Hepatocyte (in vitro differentiated cells): ENCODE measurements at regions not wholly inside any gene's neighbourhood (a gene's known extent, or its start where the extent isn't known, plus 50 kb on each side); places are given as distances from the start of the nearest gene placed in this dataset.

Source experiments
- DNase-seq: peaks from one replicate; pipeline ENCODE4 v3.0.0-alpha.2; 2016; ENCODE audit warnings: low spot score
- H2AFZ ChIP-seq: fragments of 200-600 bp; sonication (generic); 2 replicates; pipeline ENCODE4 v1.6.0; 2016; ENCODE audit warnings: antibody characterized with exemption, mild to moderate bottlenecking
- H3K27ac ChIP-seq: fragments of 200-600 bp; sonication (generic); 2 replicates; pipeline ENCODE4 v1.5.1; 2016; ENCODE audit warnings: mild to moderate bottlenecking
- H3K27me3 ChIP-seq: fragments of 200-600 bp; sonication (generic); 2 replicates; pipeline ENCODE4 v1.6.1; 2016
- H3K36me3 ChIP-seq: fragments of 200-600 bp; sonication (generic); replicated peaks from 2 replicates; pipeline ENCODE4 v1.5.1; 2016; ENCODE audit warnings: low read depth; ENCODE audit not compliant: insufficient read depth
- H3K4me1 ChIP-seq: fragments of 200-600 bp; sonication (generic); 2 replicates; pipeline ENCODE4 v1.5.1; 2016; ENCODE audit warnings: mild to moderate bottlenecking, moderate library complexity; ENCODE audit not compliant: insufficient read depth
- H3K4me2 ChIP-seq: fragments of 200-600 bp; sonication (generic); 2 replicates; pipeline ENCODE4 v1.6.0; 2016
- H3K4me3 ChIP-seq: fragments of 200-600 bp; sonication (generic); 2 replicates; pipeline ENCODE4 v1.5.1; 2016; ENCODE audit warnings: mild to moderate bottlenecking
- H3K79me2 ChIP-seq: fragments of 200-600 bp; sonication (generic); 2 replicates; pipeline ENCODE4 v1.6.0; 2017; ENCODE audit warnings: mild to moderate bottlenecking
- H3K9me2 ChIP-seq: fragments of 200-600 bp; sonication (generic); replicated peaks from 2 replicates; pipeline ENCODE4 v1.6.0; 2017; ENCODE audit warnings: mild to moderate bottlenecking; ENCODE audit not compliant: insufficient read depth
- H3K9me3 ChIP-seq: fragments of 200-600 bp; sonication (generic); 2 replicates; pipeline ENCODE4 v1.5.1; 2016; ENCODE audit warnings: low read depth, mild to moderate bottlenecking
- H4K20me1 ChIP-seq: fragments of 200-600 bp; sonication (generic); 2 replicates; pipeline ENCODE4 v1.6.0; 2016; ENCODE audit warnings: mild to moderate bottlenecking; ENCODE audit not compliant: insufficient read depth, poor library complexity, severe bottlenecking
- EZH2 ChIP-seq: fragments of 200-600 bp; sonication (generic); IDR thresholded peaks from 2 replicates; pipeline ENCODE4 v1.6.1; 2016; ENCODE audit warnings: antibody characterized with exemption, mild to moderate bottlenecking, borderline replicate concordance
- EZH2phosphoT487 ChIP-seq: fragments of 200-600 bp; sonication (generic); IDR thresholded peaks from one replicate; pipeline ENCODE4 v1.6.1; 2018; ENCODE audit warnings: antibody characterized with exemption, mild to moderate bottlenecking, low read depth, moderate library complexity; ENCODE audit not compliant: unreplicated experiment, severe bottlenecking
- WGBS: methylation state at CpG from one replicate; pipeline ENCODE4 v1.1.6; 2016; ENCODE audit warnings: low lambda C conversion rate; ENCODE audit errors: missing lambda C conversion rate; 5-methylcytosine and 5-hydroxymethylcytosine counted together
- TF ChIP-seq, protein P1 (sequence below): fragments of 200-600 bp; sonication (generic); IDR thresholded peaks from 2 replicates; pipeline ENCODE4 v1.5.1; 2016; ENCODE audit warnings: antibody characterized with exemption, mild to moderate bottlenecking; ENCODE audit not compliant: poor library complexity

DNA sequence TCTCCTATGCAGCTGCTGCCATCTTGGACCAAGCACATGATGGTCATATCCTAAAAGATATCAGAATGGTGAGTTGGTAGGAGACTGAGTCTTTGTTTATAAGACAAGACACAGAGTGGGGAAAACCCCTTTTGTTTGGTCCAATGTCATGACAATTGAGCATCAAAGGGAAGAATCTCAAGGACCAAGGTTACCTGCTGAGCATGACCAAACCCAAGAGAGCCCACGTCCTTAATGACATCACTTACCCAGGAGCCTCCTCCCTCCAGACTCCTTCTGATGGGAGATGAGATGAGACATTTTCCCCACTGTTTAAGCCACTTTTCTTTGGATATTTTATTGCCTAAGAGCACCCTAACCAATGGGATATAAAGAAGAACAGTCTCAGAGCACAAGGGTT lies 478.1 kb downstream of the NPIPA7 start:
- DNase-seq: no peak
- no peaks in the 10 kb centered on the region for H3K9me3 ChIP-seq
- H3K4me3 ChIP-seq: no peak overlapping the region
- H3K27ac ChIP-seq: no peak overlapping the region
- no peaks in the 10 kb centered on the region for H3K27me3 ChIP-seq
- H3K4me1 ChIP-seq: no peaks in the 10 kb centered on the region
- H3K79me2 ChIP-seq: no peaks in the 10 kb centered on the region
- H3K9me2 ChIP-seq: no peaks in the 10 kb centered on the region
- WGBS: 0% methylated on average over 1 of the region's 1 CpG
- H4K20me1 ChIP-seq: no peaks in the 10 kb centered on the region
- no peak overlapping the region for H3K4me2 ChIP-seq
- H2AFZ ChIP-seq: no peak overlapping the region
- TF ChIP-seq EZH2phosphoT487: no peak
- TF ChIP-seq EZH2: no peak
- TF ChIP-seq, protein P1, sequence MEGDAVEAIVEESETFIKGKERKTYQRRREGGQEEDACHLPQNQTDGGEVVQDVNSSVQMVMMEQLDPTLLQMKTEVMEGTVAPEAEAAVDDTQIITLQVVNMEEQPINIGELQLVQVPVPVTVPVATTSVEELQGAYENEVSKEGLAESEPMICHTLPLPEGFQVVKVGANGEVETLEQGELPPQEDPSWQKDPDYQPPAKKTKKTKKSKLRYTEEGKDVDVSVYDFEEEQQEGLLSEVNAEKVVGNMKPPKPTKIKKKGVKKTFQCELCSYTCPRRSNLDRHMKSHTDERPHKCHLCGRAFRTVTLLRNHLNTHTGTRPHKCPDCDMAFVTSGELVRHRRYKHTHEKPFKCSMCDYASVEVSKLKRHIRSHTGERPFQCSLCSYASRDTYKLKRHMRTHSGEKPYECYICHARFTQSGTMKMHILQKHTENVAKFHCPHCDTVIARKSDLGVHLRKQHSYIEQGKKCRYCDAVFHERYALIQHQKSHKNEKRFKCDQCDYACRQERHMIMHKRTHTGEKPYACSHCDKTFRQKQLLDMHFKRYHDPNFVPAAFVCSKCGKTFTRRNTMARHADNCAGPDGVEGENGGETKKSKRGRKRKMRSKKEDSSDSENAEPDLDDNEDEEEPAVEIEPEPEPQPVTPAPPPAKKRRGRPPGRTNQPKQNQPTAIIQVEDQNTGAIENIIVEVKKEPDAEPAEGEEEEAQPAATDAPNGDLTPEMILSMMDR: no peak
- H3K36me3 ChIP-seq: no peaks in the 10 kb centered on the region

DNA sequence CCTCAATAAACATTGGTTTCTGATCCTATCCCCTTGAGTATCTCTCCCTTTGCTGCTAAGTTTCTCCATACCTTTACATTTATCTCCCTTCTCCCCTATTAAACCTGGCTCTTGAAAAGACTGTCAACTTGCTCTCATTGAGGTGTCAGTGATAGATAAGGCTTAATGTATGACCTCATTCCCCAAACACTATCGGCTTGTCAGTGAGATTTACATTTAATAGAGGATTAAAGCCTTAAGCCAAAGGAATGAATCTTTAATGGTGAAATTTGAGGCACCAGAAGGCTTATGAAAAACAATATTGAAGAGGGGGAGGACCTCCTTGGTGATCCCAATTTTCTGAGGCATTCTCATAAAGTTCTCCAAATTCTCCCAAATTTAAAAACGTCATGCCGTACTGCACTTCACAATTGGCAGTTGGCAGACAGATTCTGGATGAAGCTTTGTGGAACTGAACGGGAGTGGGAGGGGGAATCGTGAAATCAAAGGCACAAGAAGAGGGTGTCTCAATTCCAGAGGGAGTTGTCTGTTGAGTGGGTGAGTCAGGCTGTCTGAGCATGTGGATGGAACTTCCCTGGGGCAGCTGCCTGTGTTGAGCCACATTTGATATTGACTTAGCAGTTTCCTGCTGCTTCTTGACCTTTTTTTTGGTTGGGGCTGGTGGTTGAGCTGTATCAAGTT lies 478.8 kb downstream of the NPIPA7 start:
- H3K4me2 ChIP-seq: no peak overlapping the region
- no peak overlapping the region for H3K27ac ChIP-seq
- no peaks in the 10 kb centered on the region for H4K20me1 ChIP-seq
- H3K4me3 ChIP-seq: no peak overlapping the region
- WGBS: 20% methylated on average over 5 of the region's 5 CpGs
- no peaks in the 10 kb centered on the region for H3K79me2 ChIP-seq
- DNase-seq: peak; percentile 36
- H3K9me3 ChIP-seq: no peaks in the 10 kb centered on the region
- no peaks in the 10 kb centered on the region for H3K4me1 ChIP-seq
- TF ChIP-seq EZH2phosphoT487 (no peak), EZH2 (no peak)
- TF ChIP-seq, protein P1: no peak
- H3K9me2 ChIP-seq: no peaks in the 10 kb centered on the region
- H2AFZ ChIP-seq: no peak overlapping the region
- H3K36me3 ChIP-seq: no peaks in the 10 kb centered on the region
- H3K27me3 ChIP-seq: no peaks in the 10 kb centered on the region

DNA sequence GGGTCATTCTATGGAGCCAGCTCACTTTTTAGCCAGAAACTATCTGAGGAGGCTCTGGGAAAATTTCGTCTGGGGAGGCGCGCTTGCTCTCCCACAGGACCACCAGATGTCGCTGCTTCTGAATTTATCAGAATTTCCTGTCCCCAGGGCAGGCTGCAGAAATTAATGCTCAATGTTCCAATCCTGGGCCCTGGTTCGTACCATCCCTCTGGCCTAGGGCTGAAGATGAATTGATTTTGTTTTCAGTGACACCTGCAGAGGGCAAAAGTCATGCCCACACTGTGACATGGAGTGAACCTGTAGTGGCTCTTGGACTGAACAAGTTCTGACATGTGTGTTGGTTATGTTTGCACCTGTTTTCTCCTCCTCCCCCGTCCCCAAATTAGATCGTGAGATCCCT lies 482.6 kb downstream of the NPIPA7 start:
- 34% methylated on average over 7 of the region's 7 CpGs for WGBS
- H3K27me3 ChIP-seq: no peaks in the 10 kb centered on the region
- no peak for TF ChIP-seq EZH2phosphoT487
- TF ChIP-seq, protein P1: peak; percentile 83
- no peak overlapping the region for H3K4me2 ChIP-seq
- H3K36me3 ChIP-seq: no peaks in the 10 kb centered on the region
- DNase-seq: peak; percentile 79
- H3K9me2 ChIP-seq: no peaks in the 10 kb centered on the region
- no peaks in the 10 kb centered on the region for H4K20me1 ChIP-seq
- H3K4me1 ChIP-seq: no peaks in the 10 kb centered on the region
- no peaks in the 10 kb centered on the region for H3K79me2 ChIP-seq
- H3K4me3 ChIP-seq: no peak overlapping the region
- no peaks in the 10 kb centered on the region for H3K9me3 ChIP-seq
- no peak overlapping the region for H2AFZ ChIP-seq
- H3K27ac ChIP-seq: no peak overlapping the region

DNA sequence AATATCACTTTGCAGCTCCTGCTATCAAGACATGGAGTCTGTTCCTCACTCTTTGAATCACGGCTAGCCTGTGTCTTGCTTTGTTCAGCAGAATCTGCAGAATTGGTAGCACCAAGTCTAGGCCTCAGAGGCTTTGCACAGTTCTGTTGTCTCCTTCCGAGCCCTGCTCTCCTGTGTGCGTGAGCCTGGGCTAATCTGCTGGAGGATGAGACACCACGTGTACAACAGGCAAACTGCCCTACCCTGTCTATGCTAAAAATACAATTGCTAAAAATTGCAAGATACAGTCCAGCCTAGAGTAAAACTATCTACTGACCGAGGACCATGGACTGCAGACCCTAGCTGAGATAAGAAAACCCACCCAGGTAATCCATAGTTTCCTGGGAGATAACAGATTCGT lies 484.7 kb downstream of the NPIPA7 start:
- no peaks in the 10 kb centered on the region for H3K79me2 ChIP-seq
- H2AFZ ChIP-seq: no peak overlapping the region

More for the DNA sequence above, 484.7 kb downstream of the NPIPA7 start:
- DNase-seq: no peak
- no peaks in the 10 kb centered on the region for H3K36me3 ChIP-seq
- TF ChIP-seq EZH2phosphoT487: no peak
- TF ChIP-seq EZH2: no peak
- TF ChIP-seq, protein P1: no peak
- no peaks in the 10 kb centered on the region for H3K9me3 ChIP-seq
- 82% methylated on average over 6 of the region's 6 CpGs for WGBS
- no peaks in the 10 kb centered on the region for H3K4me1 ChIP-seq
- H3K4me3 ChIP-seq: no peak overlapping the region
- H3K4me2 ChIP-seq: no peak overlapping the region
- H3K9me2 ChIP-seq: no peaks in the 10 kb centered on the region
- H3K27ac ChIP-seq: no peak overlapping the region
- H3K27me3 ChIP-seq: peaks cover 7% of the 10 kb centered on the region
- H4K20me1 ChIP-seq: no peaks in the 10 kb centered on the region
